ENCODE measurements at regions not wholly inside any gene's neighbourhood (a gene's known extent, or its start where the extent isn't known, plus 50 kb on each side); places are given as distances from the start of the nearest gene placed in this dataset.

- no peak for ATAC-seq (replicated peaks in 6 of 8)
- WGBS, 10 experiments: 17 to 100% (median 86%) methylated on average over 1 to 3 of the region's 3 CpGs; no CpG with 5 or more reads in 1 of the 10 experiments
- in situ Hi-C loops (cut with MboI; ENCODE audit: low pct_unique_long_range_greater_than_20kb in 2 of 9, low sequenced_read_pairs in 9 of 9, unreplicated experiment in 9 of 9): no loop called here
- Histone ChIP-seq H3K4me3 (no peak overlapping the region), H3K27ac (no peak overlapping the region), H3K4me1 (replicated peaks in 1 of 2) (no peaks in the 10 kb centered on the region)
Observed at GRCh38 chr4:184879271-184879670, 53.5 kb upstream of the ACSL1 start.

- no peak overlapping the region for H3K27ac ChIP-seq
- peak in 2 of 8 experiments; percentile 62 to 90 for ATAC-seq (replicated peaks in 6 of 8)
- no peak overlapping the region for H3K4me3 ChIP-seq
- 20 to 100% (median 73%) methylated on average over 1 to 10 of the region's 10 CpGs; no CpG with 5 or more reads in 2 of the 10 experiments for WGBS, 10 experiments
- in situ Hi-C loops (cut with MboI; ENCODE audit: low pct_unique_long_range_greater_than_20kb in 2 of 9, low sequenced_read_pairs in 9 of 9, unreplicated experiment in 9 of 9): no loop called here
- H3K4me1 ChIP-seq (replicated peaks in 1 of 2): no peaks in the 10 kb centered on the region
Observed at GRCh38 chr4:184882276-184882675, 56.5 kb upstream of the ACSL1 start.

GRCh38 chr4:184883024-184883423, 57.3 kb upstream of the ACSL1 start:
- in situ Hi-C loops (cut with MboI; ENCODE audit: low pct_unique_long_range_greater_than_20kb in 2 of 9, low sequenced_read_pairs in 9 of 9, unreplicated experiment in 9 of 9): no loop called here
- no peak for ATAC-seq (replicated peaks in 6 of 8)
- 45 to 92% (median 73%) methylated on average over 1 to 6 of the region's 6 CpGs; no CpG with 5 or more reads in 1 of the 10 experiments for WGBS, 10 experiments
- Histone ChIP-seq H3K4me1 (replicated peaks in 1 of 2) (no peaks in the 10 kb centered on the region), H3K27ac (no peak overlapping the region), H3K4me3 (no peak overlapping the region)

GRCh38 chr4:184884883-184885282, 59.1 kb upstream of the ACSL1 start:
- in situ Hi-C loops (cut with MboI; ENCODE audit: low pct_unique_long_range_greater_than_20kb in 2 of 9, low sequenced_read_pairs in 9 of 9, unreplicated experiment in 9 of 9): no loop called here
- 15 to 90% (median 50%) methylated on average over 2 to 5 of the region's 5 CpGs; no CpG with 5 or more reads in 5 of the 10 experiments for WGBS, 10 experiments
- Histone ChIP-seq H3K27ac (no peak overlapping the region), H3K4me3 (no peak overlapping the region), H3K4me1 (replicated peaks in 1 of 2) (peaks cover 1 to 7% of the 10 kb centered on the region in 2 donors)
- ATAC-seq (replicated peaks in 6 of 8): peak in 2 of 8 experiments; percentile 44 to 64

GRCh38 chr4:184885602-184886001, 59.8 kb upstream of the ACSL1 start:
- in situ Hi-C loops (cut with MboI; ENCODE audit: low pct_unique_long_range_greater_than_20kb in 2 of 9, low sequenced_read_pairs in 9 of 9, unreplicated experiment in 9 of 9): no loop called here
- Histone ChIP-seq H3K4me1 (replicated peaks in 1 of 2) (peaks cover 3 to 8% of the 10 kb centered on the region in 2 donors), H3K4me3 (no peak overlapping the region), H3K27ac (no peak overlapping the region)
- WGBS, 10 experiments: 76 to 100% (median 88%) methylated on average over 1 to 4 of the region's 4 CpGs; no CpG with 5 or more reads in 4 of the 10 experiments
- ATAC-seq (replicated peaks in 6 of 8): no peak

- WGBS, 10 experiments: 53 to 100% (median 94%) methylated on average over 1 to 3 of the region's 3 CpGs; no CpG with 5 or more reads in 5 of the 10 experiments
- in situ Hi-C loops (cut with MboI; ENCODE audit: low pct_unique_long_range_greater_than_20kb in 2 of 9, low sequenced_read_pairs in 9 of 9, unreplicated experiment in 9 of 9): no loop called here
- no peak for ATAC-seq (replicated peaks in 6 of 8)
- H3K4me3 ChIP-seq: no peak overlapping the region
- no peak overlapping the region for H3K27ac ChIP-seq
- peaks cover 3 to 8% of the 10 kb centered on the region in 2 donors for H3K4me1 ChIP-seq (replicated peaks in 1 of 2)
Observed at GRCh38 chr4:184887333-184887732, 61.6 kb upstream of the ACSL1 start.

- H3K27ac ChIP-seq: no peak overlapping the region
- 17 to 100% (median 87%) methylated on average over 1 to 6 of the region's 6 CpGs; no CpG with 5 or more reads in 2 of the 10 experiments for WGBS, 10 experiments
- in situ Hi-C loops (cut with MboI; ENCODE audit: low pct_unique_long_range_greater_than_20kb in 2 of 9, low sequenced_read_pairs in 9 of 9, unreplicated experiment in 9 of 9): no loop called here
- H3K4me1 ChIP-seq (replicated peaks in 1 of 2): peaks cover 3 to 8% of the 10 kb centered on the region in 2 donors
- no peak for ATAC-seq (replicated peaks in 6 of 8)
- H3K4me3 ChIP-seq: no peak overlapping the region
Observed at GRCh38 chr4:184887947-184888346, 62.2 kb upstream of the ACSL1 start.

GRCh38 chr4:184889666-184890335, 64.0 kb upstream of the ACSL1 start:
- Histone ChIP-seq H3K27ac (peak overlapping the region in 1 of 2 donors; percentile 40), H3K4me1 (replicated peaks in 1 of 2) (peaks cover 3 to 8% of the 10 kb centered on the region in 2 donors), H3K4me3 (no peak overlapping the region)
- in situ Hi-C loops (cut with MboI; ENCODE audit: low pct_unique_long_range_greater_than_20kb in 2 of 9, low sequenced_read_pairs in 9 of 9, unreplicated experiment in 9 of 9): no loop called here
- peak in 5 of 8 experiments; percentile 75 to 95 (median 92) for ATAC-seq (replicated peaks in 6 of 8)
- WGBS, 10 experiments: 33 to 100% (median 55%) methylated on average over 1 to 10 of the region's 13 CpGs; no CpG with 5 or more reads in 4 of the 10 experiments

GRCh38 chr4:184890499-184890898, 64.7 kb upstream of the ACSL1 start:
- Histone ChIP-seq H3K4me1 (replicated peaks in 1 of 2) (peaks cover 3 to 8% of the 10 kb centered on the region in 2 donors), H3K27ac (no peak overlapping the region), H3K4me3 (no peak overlapping the region)
- no peak for ATAC-seq (replicated peaks in 6 of 8)
- in situ Hi-C loops (cut with MboI; ENCODE audit: low pct_unique_long_range_greater_than_20kb in 2 of 9, low sequenced_read_pairs in 9 of 9, unreplicated experiment in 9 of 9): no loop called here
- WGBS, 10 experiments: 49 to 100% (median 87%) methylated on average over 1 to 5 of the region's 5 CpGs; no CpG with 5 or more reads in 2 of the 10 experiments

- peak in 3 of 8 experiments; percentile 19 to 79 (median 29) for ATAC-seq (replicated peaks in 6 of 8)
- in situ Hi-C loops (cut with MboI; ENCODE audit: low pct_unique_long_range_greater_than_20kb in 2 of 9, low sequenced_read_pairs in 9 of 9, unreplicated experiment in 9 of 9): no loop called here
- Histone ChIP-seq H3K4me3 (no peak overlapping the region), H3K27ac (no peak overlapping the region), H3K4me1 (replicated peaks in 1 of 2) (peaks cover 3 to 8% of the 10 kb centered on the region in 2 donors)
- WGBS, 10 experiments: 15 to 100% (median 50%) methylated on average over 1 to 2 of the region's 2 CpGs; no CpG with 5 or more reads in 5 of the 10 experiments
Observed at GRCh38 chr4:184891816-184892397, 66.1 kb upstream of the ACSL1 start.

GRCh38 chr4:184892999-184893398, 67.2 kb upstream of the ACSL1 start:
- Histone ChIP-seq H3K27ac (no peak overlapping the region), H3K4me3 (no peak overlapping the region), H3K4me1 (replicated peaks in 1 of 2) (peaks cover 4 to 8% of the 10 kb centered on the region in 2 donors)
- in situ Hi-C loops (cut with MboI; ENCODE audit: low pct_unique_long_range_greater_than_20kb in 2 of 9, low sequenced_read_pairs in 9 of 9, unreplicated experiment in 9 of 9): no loop called here
- WGBS, 10 experiments: 35 to 100% (median 87%) methylated on average over 1 to 3 of the region's 3 CpGs; no CpG with 5 or more reads in 1 of the 10 experiments
- ATAC-seq (replicated peaks in 6 of 8): no peak

- WGBS, 10 experiments: 27 to 88% (median 82%) methylated on average over 2 to 9 of the region's 10 CpGs; no CpG with 5 or more reads in 1 of the 10 experiments
- in situ Hi-C loops (cut with MboI; ENCODE audit: low pct_unique_long_range_greater_than_20kb in 2 of 9, low sequenced_read_pairs in 9 of 9, unreplicated experiment in 9 of 9): no loop called here
- no peak for ATAC-seq (replicated peaks in 6 of 8)
Observed at GRCh38 chr4:184893801-184894571, 68.2 kb upstream of the ACSL1 start.

More at GRCh38 chr4:184893801-184894571, 68.2 kb upstream of the ACSL1 start:
- Histone ChIP-seq H3K4me3 (no peak overlapping the region), H3K27ac (no peak overlapping the region), H3K4me1 (replicated peaks in 1 of 2) (peaks cover 5 to 8% of the 10 kb centered on the region in 2 donors)

Data from motor neuron (in vitro differentiated cells).